ENCODE measurements at regions not wholly inside any gene's neighbourhood (a gene's known extent, or its start where the extent isn't known, plus 50 kb on each side); places are given as distances from the start of the nearest gene placed in this dataset.

DNA sequence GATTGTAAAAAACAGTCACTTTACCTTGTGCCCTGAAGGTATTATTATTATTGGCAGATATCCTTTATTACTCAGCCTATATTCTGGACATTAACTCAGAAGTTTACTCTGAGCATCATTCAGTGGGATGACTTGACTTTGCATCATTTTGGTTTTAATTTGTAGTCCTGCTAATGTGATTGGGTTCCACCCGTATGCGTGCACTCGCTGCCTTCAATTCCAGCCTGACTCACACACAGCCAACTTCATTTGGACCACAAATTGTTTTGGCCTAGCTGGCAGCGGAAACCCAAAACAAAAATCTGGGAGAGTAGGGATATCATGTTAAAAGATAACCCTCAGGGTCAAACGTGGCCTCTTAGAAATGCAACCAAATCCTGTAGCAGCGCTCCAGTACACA is 704.4 kb upstream of the SLC35B3 start:
- Histone ChIP-seq H3K4me1 (ENCODE audit: control insufficient read depth, insufficient read depth, low read length) (peaks cover 26% of the 10 kb centered on the region), H3K36me3 (ENCODE audit: control insufficient read depth, insufficient read depth, low read length) (no peaks in the 10 kb centered on the region), H3K4me3 (ENCODE audit: low read depth in 2 of 2, low read length in 2 of 2) (peak overlapping the region; percentile 8 to 53), H3K9me3 (ENCODE audit: control insufficient read depth, insufficient read depth, low read depth, low read length) (peaks cover 5% of the 10 kb centered on the region; the same call in 1 of the 2 replicates), H3K27ac (ENCODE audit: low read length) (peak overlapping the region; percentile 76), H3K27me3 (ENCODE audit: control insufficient read depth, insufficient read depth, low read length) (no peaks in the 10 kb centered on the region)
- in situ Hi-C loops (cut with HindIII; ENCODE audit: low pct_unique_long_range_greater_than_20kb, low sequenced_read_pairs) (no loop called here), intact Hi-C loops (cut with micrococcal nuclease; ENCODE audit: unreplicated experiment) (no loop called here)
- TF ChIP-seq, protein P1, sequence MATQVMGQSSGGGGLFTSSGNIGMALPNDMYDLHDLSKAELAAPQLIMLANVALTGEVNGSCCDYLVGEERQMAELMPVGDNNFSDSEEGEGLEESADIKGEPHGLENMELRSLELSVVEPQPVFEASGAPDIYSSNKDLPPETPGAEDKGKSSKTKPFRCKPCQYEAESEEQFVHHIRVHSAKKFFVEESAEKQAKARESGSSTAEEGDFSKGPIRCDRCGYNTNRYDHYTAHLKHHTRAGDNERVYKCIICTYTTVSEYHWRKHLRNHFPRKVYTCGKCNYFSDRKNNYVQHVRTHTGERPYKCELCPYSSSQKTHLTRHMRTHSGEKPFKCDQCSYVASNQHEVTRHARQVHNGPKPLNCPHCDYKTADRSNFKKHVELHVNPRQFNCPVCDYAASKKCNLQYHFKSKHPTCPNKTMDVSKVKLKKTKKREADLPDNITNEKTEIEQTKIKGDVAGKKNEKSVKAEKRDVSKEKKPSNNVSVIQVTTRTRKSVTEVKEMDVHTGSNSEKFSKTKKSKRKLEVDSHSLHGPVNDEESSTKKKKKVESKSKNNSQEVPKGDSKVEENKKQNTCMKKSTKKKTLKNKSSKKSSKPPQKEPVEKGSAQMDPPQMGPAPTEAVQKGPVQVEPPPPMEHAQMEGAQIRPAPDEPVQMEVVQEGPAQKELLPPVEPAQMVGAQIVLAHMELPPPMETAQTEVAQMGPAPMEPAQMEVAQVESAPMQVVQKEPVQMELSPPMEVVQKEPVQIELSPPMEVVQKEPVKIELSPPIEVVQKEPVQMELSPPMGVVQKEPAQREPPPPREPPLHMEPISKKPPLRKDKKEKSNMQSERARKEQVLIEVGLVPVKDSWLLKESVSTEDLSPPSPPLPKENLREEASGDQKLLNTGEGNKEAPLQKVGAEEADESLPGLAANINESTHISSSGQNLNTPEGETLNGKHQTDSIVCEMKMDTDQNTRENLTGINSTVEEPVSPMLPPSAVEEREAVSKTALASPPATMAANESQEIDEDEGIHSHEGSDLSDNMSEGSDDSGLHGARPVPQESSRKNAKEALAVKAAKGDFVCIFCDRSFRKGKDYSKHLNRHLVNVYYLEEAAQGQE (IDR thresholded peaks at IDR 0.05; ENCODE audit: insufficient read depth in 1 of 2, low read depth in 2 of 2, low read length in 1 of 2), result no peak
- no peak for TF ChIP-seq SIN3A (IDR thresholded peaks at IDR 0.05; ENCODE audit: borderline replicate concordance, insufficient read depth, low read depth, low read length)
- TF ChIP-seq TCF7L2 (IDR thresholded peaks at IDR 0.05; ENCODE audit: low read depth, low read length), result no peak
- TF ChIP-seq CTCF (IDR thresholded peaks at IDR 0.05), result no peak
- TF ChIP-seq POLR2AphosphoS5 (IDR thresholded peaks at IDR 0.05; ENCODE audit: low read depth, low read length), result no peak
- DNase-seq (ENCODE audit: low read depth, low spot score) (peak; percentile 90), ATAC-seq (peak; percentile 91)
- no TSS peak for BruUV-seq (replicated peaks)
- CTCF ChIA-PET, result no interaction called here
- POLR2A ChIA-PET, result no interaction called here

DNA sequence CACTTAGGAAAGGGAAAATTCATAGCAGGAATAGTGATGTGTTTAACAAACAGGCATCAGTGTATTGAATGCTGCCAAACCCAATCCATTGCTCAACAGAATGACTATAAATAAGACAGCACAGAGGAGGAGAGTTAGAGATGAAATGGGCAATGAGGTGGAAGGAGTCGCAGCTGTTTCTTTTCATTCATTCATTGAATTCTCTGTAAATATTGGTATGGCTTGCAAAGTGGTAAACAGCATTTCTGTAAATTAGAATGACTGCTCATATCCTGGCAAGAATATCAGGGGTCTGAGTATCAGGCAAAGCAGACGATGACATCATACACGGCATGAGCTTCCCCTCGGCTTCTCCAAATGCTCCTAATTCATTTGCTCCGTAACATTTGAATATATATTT is 703.6 kb upstream of the SLC35B3 start:
- POLR2A ChIA-PET, result no interaction called here
- intact Hi-C loops (cut with micrococcal nuclease; ENCODE audit: unreplicated experiment) (no loop called here), in situ Hi-C loops (cut with HindIII; ENCODE audit: low pct_unique_long_range_greater_than_20kb, low sequenced_read_pairs) (no loop called here)
- Histone ChIP-seq H3K9me3 (ENCODE audit: control insufficient read depth, insufficient read depth, low read depth, low read length) (peaks cover 5% of the 10 kb centered on the region; the same call in 1 of the 2 replicates), H3K4me3 (ENCODE audit: low read depth in 2 of 2, low read length in 2 of 2) (peak overlapping the region in 1 of 2 experiments; percentile 6; a peak in 1 of 4 replicates), H3K4me1 (ENCODE audit: control insufficient read depth, insufficient read depth, low read length) (peaks cover 26% of the 10 kb centered on the region), H3K27me3 (ENCODE audit: control insufficient read depth, insufficient read depth, low read length) (no peaks in the 10 kb centered on the region), H3K36me3 (ENCODE audit: control insufficient read depth, insufficient read depth, low read length) (no peaks in the 10 kb centered on the region), H3K27ac (ENCODE audit: low read length) (peak overlapping the region; percentile 76; the same call in 1 of the 2 replicates)
- ATAC-seq, result no peak
- CTCF ChIA-PET, result no interaction called here
- BruUV-seq (replicated peaks), result no TSS peak
- no peak for TF ChIP-seq SIN3A (IDR thresholded peaks at IDR 0.05; ENCODE audit: borderline replicate concordance, insufficient read depth, low read depth, low read length)
- TF ChIP-seq TCF7L2 (IDR thresholded peaks at IDR 0.05; ENCODE audit: low read depth, low read length), result no peak
- TF ChIP-seq CTCF (IDR thresholded peaks at IDR 0.05), result no peak
- TF ChIP-seq, protein P1 (IDR thresholded peaks at IDR 0.05; ENCODE audit: insufficient read depth in 1 of 2, low read depth in 2 of 2, low read length in 1 of 2), result no peak
- no peak for TF ChIP-seq POLR2AphosphoS5 (IDR thresholded peaks at IDR 0.05; ENCODE audit: low read depth, low read length)
- DNase-seq (ENCODE audit: low read depth, low spot score), result no peak

Data from Panc1 (cell line).